ENCODE measurements at regions not wholly inside any gene's neighbourhood (a gene's known extent, or its start where the extent isn't known, plus 50 kb on each side); places are given as distances from the start of the nearest gene placed in this dataset.

- no peak for TF ChIP-seq EZH2 (IDR thresholded peaks at IDR 0.05; ENCODE audit: low read length)
- no peak for TF ChIP-seq CTCF (optimal IDR thresholded peaks at IDR 0.05 in 1 of 3, IDR thresholded peaks at IDR 0.05 in 1 of 3, conservative IDR thresholded peaks at IDR 0.05 in 1 of 3; ENCODE audit: extremely low read depth in 1 of 3, insufficient read depth in 2 of 3, low read length in 3 of 3)
- no peak overlapping the region for H3K4me3 ChIP-seq (ENCODE audit: control insufficient read depth in 2 of 3, extremely low read depth in 1 of 3, insufficient read depth in 2 of 3, low read depth in 1 of 3, low read length in 3 of 3)
- no peaks in the 10 kb centered on the region for H3K9me1 ChIP-seq (ENCODE audit: control insufficient read depth, extremely low read depth, insufficient read depth, low read length)
- H3K4me1 ChIP-seq (ENCODE audit: control insufficient read depth, extremely low read depth, insufficient read depth, low read length) = peaks cover 16% of the 10 kb centered on the region
- no peaks in the 10 kb centered on the region for H3K27me3 ChIP-seq (ENCODE audit: control insufficient read depth, extremely low read depth, insufficient read depth, low read length)
- H3K4me2 ChIP-seq (ENCODE audit: control insufficient read depth, extremely low read depth, insufficient read depth, low read depth, low read length) = no peak overlapping the region
- dilution Hi-C loops (cut with MboI; ENCODE audit: extremely low pct_ligation_motif_present, low sequenced_read_pairs) = no loop called here
- peaks cover 85% of the 10 kb centered on the region for H3K79me2 ChIP-seq (ENCODE audit: control insufficient read depth, insufficient read depth, low read length)
- no peak for FAIRE-seq
- H2AFZ ChIP-seq (ENCODE audit: control insufficient read depth, low read length) = no peak overlapping the region
- no peak for DNase-seq (ENCODE audit: low read depth, low spot score)
- H3K36me3 ChIP-seq (ENCODE audit: control insufficient read depth in 2 of 2, extremely low read depth in 1 of 2, insufficient read depth in 2 of 2, low read length in 2 of 2) = peaks cover 6 to 11% of the 10 kb centered on the region in 2 experiments
- H3K9me3 ChIP-seq (ENCODE audit: control insufficient read depth, low read depth, low read length) = no peaks in the 10 kb centered on the region
- no peak overlapping the region for H3K9ac ChIP-seq (ENCODE audit: control insufficient read depth, extremely low read depth, insufficient read depth, low read length)
- no peaks in the 10 kb centered on the region for H4K20me1 ChIP-seq (ENCODE audit: control insufficient read depth, extremely low read depth, insufficient read depth, low read length)
- no peak overlapping the region for H3K27ac ChIP-seq (ENCODE audit: control insufficient read depth, insufficient read depth, low read length)
Observed at GRCh38 chr7:130950054-130950453, 216.0 kb upstream of the KLF14 start.

- peaks cover 8 to 10% of the 10 kb centered on the region in 2 experiments for H3K36me3 ChIP-seq (ENCODE audit: control insufficient read depth in 2 of 2, extremely low read depth in 1 of 2, insufficient read depth in 2 of 2, low read length in 2 of 2)
- H2AFZ ChIP-seq (ENCODE audit: control insufficient read depth, low read length) = no peak overlapping the region
- H3K4me3 ChIP-seq (ENCODE audit: control insufficient read depth in 2 of 3, extremely low read depth in 1 of 3, insufficient read depth in 2 of 3, low read depth in 1 of 3, low read length in 3 of 3) = no peak overlapping the region
- H3K27ac ChIP-seq (ENCODE audit: control insufficient read depth, insufficient read depth, low read length) = no peak overlapping the region
- H3K79me2 ChIP-seq (ENCODE audit: control insufficient read depth, insufficient read depth, low read length) = peaks cover 87% of the 10 kb centered on the region
- H3K4me1 ChIP-seq (ENCODE audit: control insufficient read depth, extremely low read depth, insufficient read depth, low read length) = peaks cover 9% of the 10 kb centered on the region
- dilution Hi-C loops (cut with MboI; ENCODE audit: extremely low pct_ligation_motif_present, low sequenced_read_pairs) = no loop called here
- DNase-seq (ENCODE audit: low read depth, low spot score) (no peak), FAIRE-seq (no peak)
- no peaks in the 10 kb centered on the region for H3K27me3 ChIP-seq (ENCODE audit: control insufficient read depth, extremely low read depth, insufficient read depth, low read length)
- TF ChIP-seq CTCF (optimal IDR thresholded peaks at IDR 0.05 in 1 of 3, IDR thresholded peaks at IDR 0.05 in 1 of 3, conservative IDR thresholded peaks at IDR 0.05 in 1 of 3; ENCODE audit: extremely low read depth in 1 of 3, insufficient read depth in 2 of 3, low read length in 3 of 3) = no peak
- TF ChIP-seq EZH2 (IDR thresholded peaks at IDR 0.05; ENCODE audit: low read length) = no peak
- no peak overlapping the region for H3K4me2 ChIP-seq (ENCODE audit: control insufficient read depth, extremely low read depth, insufficient read depth, low read depth, low read length)
- H3K9me1 ChIP-seq (ENCODE audit: control insufficient read depth, extremely low read depth, insufficient read depth, low read length) = no peaks in the 10 kb centered on the region
- no peaks in the 10 kb centered on the region for H4K20me1 ChIP-seq (ENCODE audit: control insufficient read depth, extremely low read depth, insufficient read depth, low read length)
- H3K9me3 ChIP-seq (ENCODE audit: control insufficient read depth, low read depth, low read length) = no peaks in the 10 kb centered on the region
- no peak overlapping the region for H3K9ac ChIP-seq (ENCODE audit: control insufficient read depth, extremely low read depth, insufficient read depth, low read length)
Observed at GRCh38 chr7:130950741-130951140, 216.7 kb upstream of the KLF14 start.

Data from keratinocyte (primary cell).